ENCODE measurements at regions not wholly inside any gene's neighbourhood (a gene's known extent, or its start where the extent isn't known, plus 50 kb on each side); places are given as distances from the start of the nearest gene placed in this dataset.

DNA sequence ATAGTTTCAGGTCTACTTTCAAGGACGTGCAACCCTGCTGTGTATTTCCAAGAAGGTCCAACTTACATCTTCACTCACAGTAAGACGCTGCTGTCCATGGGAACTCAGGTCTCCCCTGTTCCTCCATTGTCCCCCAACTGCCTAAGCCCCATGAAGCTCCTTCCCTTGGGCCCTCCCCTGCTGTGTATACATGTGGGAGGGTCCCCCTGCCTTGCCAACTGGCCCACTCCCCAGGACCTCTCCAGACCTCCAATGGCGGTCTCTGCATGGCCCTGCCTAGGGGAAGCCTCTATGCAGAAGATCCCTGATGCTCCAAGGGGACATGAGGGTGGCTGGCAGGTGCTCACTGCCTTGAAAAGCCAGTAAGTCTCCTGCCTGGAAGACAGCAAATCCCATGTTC, 186.7 kb upstream of the CST7 start:
- TF ChIP-seq, protein P1, sequence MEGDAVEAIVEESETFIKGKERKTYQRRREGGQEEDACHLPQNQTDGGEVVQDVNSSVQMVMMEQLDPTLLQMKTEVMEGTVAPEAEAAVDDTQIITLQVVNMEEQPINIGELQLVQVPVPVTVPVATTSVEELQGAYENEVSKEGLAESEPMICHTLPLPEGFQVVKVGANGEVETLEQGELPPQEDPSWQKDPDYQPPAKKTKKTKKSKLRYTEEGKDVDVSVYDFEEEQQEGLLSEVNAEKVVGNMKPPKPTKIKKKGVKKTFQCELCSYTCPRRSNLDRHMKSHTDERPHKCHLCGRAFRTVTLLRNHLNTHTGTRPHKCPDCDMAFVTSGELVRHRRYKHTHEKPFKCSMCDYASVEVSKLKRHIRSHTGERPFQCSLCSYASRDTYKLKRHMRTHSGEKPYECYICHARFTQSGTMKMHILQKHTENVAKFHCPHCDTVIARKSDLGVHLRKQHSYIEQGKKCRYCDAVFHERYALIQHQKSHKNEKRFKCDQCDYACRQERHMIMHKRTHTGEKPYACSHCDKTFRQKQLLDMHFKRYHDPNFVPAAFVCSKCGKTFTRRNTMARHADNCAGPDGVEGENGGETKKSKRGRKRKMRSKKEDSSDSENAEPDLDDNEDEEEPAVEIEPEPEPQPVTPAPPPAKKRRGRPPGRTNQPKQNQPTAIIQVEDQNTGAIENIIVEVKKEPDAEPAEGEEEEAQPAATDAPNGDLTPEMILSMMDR (IDR thresholded peaks at IDR 0.05; ENCODE audit: low read depth, low read length) = no peak
- no peak for TF ChIP-seq EZH2phosphoT487 (IDR thresholded peaks at IDR 0.05; ENCODE audit: low read depth)
- no peak overlapping the region for H3K4me2 ChIP-seq (ENCODE audit: low read length)
- H3K9me3 ChIP-seq (ENCODE audit: insufficient read depth, low read length) = no peaks in the 10 kb centered on the region
- no peak overlapping the region for H3K9ac ChIP-seq (ENCODE audit: low read length)
- no peaks in the 10 kb centered on the region for H3K36me3 ChIP-seq (replicated peaks; ENCODE audit: low read depth, low read length)
- H3K27ac ChIP-seq (ENCODE audit: low read length) = no peak overlapping the region
- peaks cover 28% of the 10 kb centered on the region for H3K27me3 ChIP-seq (ENCODE audit: low read depth, low read length)
- H3K4me3 ChIP-seq (ENCODE audit: low read length) = no peak overlapping the region
- no peaks in the 10 kb centered on the region for H3K4me1 ChIP-seq (ENCODE audit: low read length)
- no peaks in the 10 kb centered on the region for H4K20me1 ChIP-seq (ENCODE audit: insufficient read depth, low read length)
- H2AFZ ChIP-seq (ENCODE audit: low read depth, low read length) = no peak overlapping the region
- H3K79me2 ChIP-seq (ENCODE audit: low read length) = no peaks in the 10 kb centered on the region

DNA sequence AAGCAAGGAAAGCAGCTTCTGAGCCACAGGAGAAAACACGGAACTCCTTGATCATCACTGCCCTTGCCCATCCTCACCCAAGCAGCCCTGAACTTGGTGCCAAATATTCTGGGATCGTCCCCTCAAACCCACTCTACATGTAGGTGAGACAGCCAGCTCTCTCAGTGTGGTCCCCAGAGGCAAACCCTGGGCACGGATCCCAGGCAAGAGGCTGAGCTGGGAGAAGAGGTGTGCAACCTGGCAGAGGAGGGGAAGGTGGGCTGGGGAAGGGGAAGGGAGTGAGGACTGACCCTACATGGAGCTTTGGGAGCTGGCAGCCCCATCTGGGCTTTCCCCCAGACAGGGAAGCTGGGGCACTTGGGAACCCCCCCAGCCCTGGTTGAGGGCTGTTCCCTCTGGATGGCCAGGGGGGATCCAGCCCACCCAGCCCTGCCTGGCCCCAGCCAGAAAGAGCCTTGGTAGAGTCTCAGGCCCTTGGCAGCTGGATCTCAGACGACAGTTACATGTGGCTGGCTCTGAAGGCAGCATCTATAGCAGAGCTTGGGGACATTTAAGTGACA, 186.2 kb upstream of the CST7 start:
- H4K20me1 ChIP-seq (ENCODE audit: insufficient read depth, low read length) = no peaks in the 10 kb centered on the region
- no peak overlapping the region for H3K9ac ChIP-seq (ENCODE audit: low read length)
- H3K27ac ChIP-seq (ENCODE audit: low read length) = no peak overlapping the region
- peaks cover 28% of the 10 kb centered on the region for H3K27me3 ChIP-seq (ENCODE audit: low read depth, low read length)
- no peaks in the 10 kb centered on the region for H3K79me2 ChIP-seq (ENCODE audit: low read length)
- H3K36me3 ChIP-seq (replicated peaks; ENCODE audit: low read depth, low read length) = no peaks in the 10 kb centered on the region
- H3K4me3 ChIP-seq (ENCODE audit: low read length) = no peak overlapping the region
- no peak overlapping the region for H2AFZ ChIP-seq (ENCODE audit: low read depth, low read length)
- no peak overlapping the region for H3K4me2 ChIP-seq (ENCODE audit: low read length)
- H3K9me3 ChIP-seq (ENCODE audit: insufficient read depth, low read length) = no peaks in the 10 kb centered on the region
- no peaks in the 10 kb centered on the region for H3K4me1 ChIP-seq (ENCODE audit: low read length)
- TF ChIP-seq, protein P1 (IDR thresholded peaks at IDR 0.05; ENCODE audit: low read depth, low read length) = no peak
- no peak for TF ChIP-seq EZH2phosphoT487 (IDR thresholded peaks at IDR 0.05; ENCODE audit: low read depth)

DNA sequence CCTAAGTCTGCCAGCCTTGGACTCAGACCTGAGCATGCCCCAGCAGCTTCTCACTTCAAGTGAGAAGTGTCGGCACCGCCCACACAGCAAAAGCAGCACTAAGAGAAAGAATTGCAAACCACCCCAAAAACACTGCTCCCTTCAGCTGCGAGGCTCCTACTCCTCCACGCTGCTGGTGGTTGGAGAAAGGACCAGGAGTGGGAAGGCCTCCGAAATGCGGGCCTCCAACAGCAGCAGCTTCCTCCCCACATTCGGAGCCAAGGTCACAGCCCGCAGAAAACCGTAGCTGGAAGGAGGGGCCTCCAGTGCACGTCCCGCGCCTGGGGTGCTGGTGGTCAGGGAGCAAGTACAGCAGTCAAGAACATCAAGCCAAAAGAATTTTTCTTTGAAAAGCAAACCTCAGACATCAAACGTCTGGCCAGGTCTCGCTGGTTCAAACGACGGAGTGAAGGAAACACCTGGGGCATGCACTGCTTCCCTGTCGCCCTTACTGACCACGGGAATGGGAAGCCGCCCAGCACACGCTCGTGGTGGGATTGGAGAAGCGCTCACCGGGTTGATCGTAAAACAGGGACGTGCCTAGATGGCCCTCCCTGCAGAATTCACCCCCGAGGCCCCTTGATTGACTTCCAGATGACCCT, 185.6 kb upstream of the CST7 start:
- no peak overlapping the region for H3K27ac ChIP-seq (ENCODE audit: low read length)
- H3K36me3 ChIP-seq (replicated peaks; ENCODE audit: low read depth, low read length) = no peaks in the 10 kb centered on the region
- no peak for TF ChIP-seq EZH2phosphoT487 (IDR thresholded peaks at IDR 0.05; ENCODE audit: low read depth)
- TF ChIP-seq, protein P1 (IDR thresholded peaks at IDR 0.05; ENCODE audit: low read depth, low read length) = no peak
- no peaks in the 10 kb centered on the region for H3K9me3 ChIP-seq (ENCODE audit: insufficient read depth, low read length)
- no peak overlapping the region for H3K4me3 ChIP-seq (ENCODE audit: low read length)
- peaks cover 29% of the 10 kb centered on the region for H3K27me3 ChIP-seq (ENCODE audit: low read depth, low read length)
- no peak overlapping the region for H3K4me2 ChIP-seq (ENCODE audit: low read length)
- H3K79me2 ChIP-seq (ENCODE audit: low read length) = no peaks in the 10 kb centered on the region
- no peaks in the 10 kb centered on the region for H4K20me1 ChIP-seq (ENCODE audit: insufficient read depth, low read length)
- no peak overlapping the region for H2AFZ ChIP-seq (ENCODE audit: low read depth, low read length)
- H3K4me1 ChIP-seq (ENCODE audit: low read length) = no peaks in the 10 kb centered on the region
- H3K9ac ChIP-seq (ENCODE audit: low read length) = no peak overlapping the region

DNA sequence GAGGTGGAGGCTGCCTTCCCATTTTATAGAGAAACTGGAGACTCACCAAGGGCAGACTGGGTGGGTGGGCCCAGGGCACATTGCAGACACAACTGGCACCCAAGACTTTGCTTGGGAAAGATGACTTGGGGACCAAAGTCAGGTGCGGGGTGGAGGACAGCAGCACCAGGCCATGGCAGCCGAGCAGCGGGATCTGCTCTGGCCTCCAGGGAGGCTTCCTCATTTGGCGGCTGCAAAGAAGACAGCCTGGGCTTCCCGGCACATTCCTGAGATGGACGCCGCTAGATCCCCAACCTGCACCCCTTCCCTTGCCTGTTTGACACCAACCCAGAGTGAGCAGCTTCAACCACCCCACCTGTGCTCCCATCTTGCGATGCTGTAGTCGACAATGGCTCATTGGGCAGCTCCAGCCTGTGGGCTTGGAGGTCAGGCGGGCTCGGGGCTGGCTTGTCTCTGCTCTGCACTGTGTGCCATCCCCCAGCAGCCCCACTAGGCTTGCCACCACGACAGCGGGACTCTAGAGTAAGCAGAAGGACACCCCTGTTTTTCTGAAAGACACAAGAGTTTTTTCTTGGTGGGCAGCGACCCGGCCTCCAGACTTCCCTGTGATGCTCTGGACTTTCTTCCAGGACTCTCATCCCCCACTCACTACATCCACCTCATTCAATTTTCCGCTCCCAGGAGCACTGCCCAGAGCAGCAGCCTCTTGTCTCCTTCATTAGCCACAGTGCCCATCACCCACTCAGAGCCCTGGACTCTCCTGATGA, 184.9 kb upstream of the CST7 start:
- Histone ChIP-seq H3K79me2 (ENCODE audit: low read length) (no peaks in the 10 kb centered on the region), H3K27ac (ENCODE audit: low read length) (no peak overlapping the region), H3K9me3 (ENCODE audit: insufficient read depth, low read length) (no peaks in the 10 kb centered on the region), H4K20me1 (ENCODE audit: insufficient read depth, low read length) (no peaks in the 10 kb centered on the region), H3K4me1 (ENCODE audit: low read length) (peaks cover 3% of the 10 kb centered on the region; the same call in 1 of the 2 replicates), H3K9ac (ENCODE audit: low read length) (no peak overlapping the region), H3K36me3 (replicated peaks; ENCODE audit: low read depth, low read length) (no peaks in the 10 kb centered on the region), H2AFZ (ENCODE audit: low read depth, low read length) (no peak overlapping the region), H3K4me3 (ENCODE audit: low read length) (no peak overlapping the region), H3K4me2 (ENCODE audit: low read length) (no peak overlapping the region), H3K27me3 (ENCODE audit: low read depth, low read length) (peaks cover 30% of the 10 kb centered on the region; the same call in 1 of the 2 replicates)
- TF ChIP-seq EZH2phosphoT487 (IDR thresholded peaks at IDR 0.05; ENCODE audit: low read depth) = no peak
- TF ChIP-seq, protein P1 (IDR thresholded peaks at IDR 0.05; ENCODE audit: low read depth, low read length) = no peak

Data from OCI-LY3 (cell line).